ENCODE measurements at regions not wholly inside any gene's neighbourhood (a gene's known extent, or its start where the extent isn't known, plus 50 kb on each side); places are given as distances from the start of the nearest gene placed in this dataset.
A peak's percentile ranks its signal among the peaks of the same experiment; 100 is the strongest.

DNA sequence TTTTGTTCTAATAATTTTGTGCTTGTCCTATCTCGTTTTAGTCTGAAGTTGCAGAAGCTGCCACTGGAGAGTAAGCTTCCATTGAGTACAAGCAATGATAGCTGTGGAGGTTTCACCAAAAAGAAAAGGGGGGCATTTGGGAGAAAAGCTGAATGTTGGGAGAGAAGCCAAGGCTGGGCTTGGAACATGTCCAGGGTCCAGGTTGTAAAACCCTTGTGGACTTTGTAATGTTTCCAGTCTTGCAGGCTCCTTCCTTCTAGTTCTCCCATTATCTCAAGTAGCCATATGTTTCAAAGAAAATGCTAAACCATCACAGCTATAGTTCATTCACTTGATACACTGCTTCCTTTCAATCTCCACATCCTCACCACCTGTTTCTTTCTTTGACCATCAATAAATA is 880.2 kb downstream of the NLGN4Y start:
- no peak for DNase-seq (ENCODE audit: low spot score)

DNA sequence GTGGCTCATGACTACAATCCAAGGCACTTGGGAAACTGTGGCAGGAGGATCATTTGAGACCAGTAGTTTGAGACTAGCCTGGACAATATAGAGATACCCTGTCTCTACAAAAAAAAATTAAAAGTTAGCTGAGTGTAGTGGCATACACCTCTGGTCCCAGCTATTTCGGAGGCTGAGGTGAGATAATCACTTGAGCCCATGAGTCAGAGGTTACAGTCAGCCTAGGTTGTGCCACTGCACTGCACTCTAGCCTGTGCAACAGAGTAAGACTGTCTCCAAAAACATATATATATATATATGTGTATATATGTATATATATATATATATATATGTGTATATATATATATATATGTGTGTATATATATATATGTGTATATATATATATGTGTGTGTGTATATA is 890.8 kb downstream of the NLGN4Y start:
- no peak for DNase-seq (ENCODE audit: low spot score)

DNA sequence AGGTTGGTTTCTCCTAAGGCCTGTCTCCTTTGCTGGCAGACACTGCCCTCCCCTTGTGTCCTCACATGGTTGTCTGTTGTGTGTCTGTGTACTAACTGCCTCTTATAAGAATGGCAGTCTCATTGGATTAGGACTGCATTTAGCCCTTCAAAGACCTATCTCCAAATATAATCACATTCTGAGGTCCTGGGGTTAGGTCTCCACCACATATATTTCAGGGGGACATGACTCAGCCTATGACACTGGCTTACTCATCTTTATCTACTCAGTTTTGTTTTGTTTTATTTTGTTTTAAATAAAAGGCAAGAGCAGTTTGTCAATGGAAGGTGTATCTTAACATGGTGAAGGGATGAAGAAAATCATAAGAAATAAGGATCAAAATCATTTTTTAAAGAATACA is 894.3 kb downstream of the NLGN4Y start:
- DNase-seq (ENCODE audit: low spot score), result no peak

DNA sequence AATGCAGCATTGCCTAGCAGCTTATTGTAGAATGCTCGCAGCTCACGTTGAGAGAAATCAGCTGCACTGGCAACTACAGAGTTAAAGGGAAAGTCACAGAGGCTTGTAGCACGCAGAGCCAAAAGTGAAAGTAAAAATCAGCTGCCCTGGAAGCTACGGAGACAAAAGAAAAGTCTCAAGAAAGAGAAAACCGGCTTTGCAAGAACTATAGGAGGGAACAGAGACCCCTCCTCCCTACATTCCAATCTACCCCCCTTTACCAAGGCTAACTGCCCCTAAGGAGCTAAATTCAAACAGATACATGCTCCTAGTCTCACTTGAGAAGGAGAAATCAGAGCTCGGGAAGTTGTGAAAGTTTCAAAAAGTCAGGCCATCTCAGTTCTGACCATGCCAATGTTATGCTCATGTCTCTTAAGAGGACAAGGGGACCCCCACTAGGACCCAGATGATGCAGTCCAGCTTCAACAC is 900.4 kb downstream of the NLGN4Y start:
- peak; percentile 41 for DNase-seq (ENCODE audit: low spot score)

DNA sequence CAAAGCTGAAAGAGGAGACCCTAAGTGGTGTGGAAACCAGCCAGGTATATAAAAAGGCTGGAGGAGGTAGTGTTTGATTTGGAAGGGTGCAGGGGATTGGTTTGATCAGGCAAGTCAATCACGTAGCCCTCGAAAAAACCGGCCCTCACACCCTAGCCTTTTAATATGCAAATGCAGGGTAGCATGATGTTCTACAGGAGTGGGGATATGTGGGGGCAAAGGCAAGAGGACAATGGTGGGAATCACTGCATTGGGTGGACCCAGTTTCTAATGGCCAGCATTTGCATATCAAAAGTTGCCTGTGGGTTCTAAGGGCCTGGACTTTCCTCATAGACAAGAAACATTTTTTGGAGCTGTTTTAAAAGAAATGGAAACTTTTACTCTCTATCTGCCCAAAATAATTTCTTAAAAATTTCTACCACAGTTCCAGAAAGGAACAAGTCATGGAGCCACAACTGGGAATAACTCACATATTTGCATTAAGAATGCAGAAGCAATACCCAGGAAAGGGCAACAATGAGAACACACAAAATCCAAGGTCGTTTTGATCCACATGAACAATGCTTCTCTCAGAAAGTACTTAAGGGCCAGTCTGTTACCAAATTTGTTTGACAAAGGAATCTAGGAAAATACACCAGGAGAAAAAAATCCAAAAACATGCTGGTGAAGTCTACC is 915.8 kb downstream of the NLGN4Y start:
- no peak for DNase-seq (ENCODE audit: low spot score)

DNA sequence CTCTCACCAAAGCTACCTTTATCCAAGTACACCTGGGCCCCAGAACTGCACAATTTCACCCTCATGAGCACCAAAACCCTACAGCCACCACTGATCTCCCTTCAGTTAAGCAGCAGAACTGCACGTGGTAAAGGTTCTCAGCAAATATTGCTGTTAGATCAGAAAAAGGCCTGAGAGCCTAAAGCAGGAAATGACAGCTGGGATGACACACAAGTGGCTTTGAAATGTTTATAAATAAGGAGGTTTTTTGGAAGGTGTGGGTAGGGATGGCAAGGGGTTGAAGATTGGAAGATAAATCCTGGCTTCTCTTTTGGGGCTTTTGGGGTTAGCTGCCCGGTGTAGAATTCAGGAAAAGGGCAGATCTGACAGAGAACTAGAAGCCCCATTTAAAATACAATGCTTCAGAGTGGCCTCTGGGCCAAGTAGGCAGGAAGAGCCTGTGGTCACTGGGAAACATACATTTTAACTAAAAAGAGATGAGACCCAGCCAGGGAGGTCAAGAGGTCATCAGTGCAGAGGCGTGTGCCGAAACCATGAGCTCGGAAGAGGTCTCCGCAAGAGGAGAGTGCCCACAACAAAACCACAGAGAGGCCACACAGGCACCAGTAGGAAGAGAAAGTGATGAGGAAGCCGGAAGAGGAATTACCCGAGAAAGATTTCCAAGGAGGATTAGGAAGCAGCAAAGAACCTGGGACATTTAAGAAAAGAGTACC is 916.5 kb downstream of the NLGN4Y start:
- peak; percentile 6 for DNase-seq (ENCODE audit: low spot score)

DNA sequence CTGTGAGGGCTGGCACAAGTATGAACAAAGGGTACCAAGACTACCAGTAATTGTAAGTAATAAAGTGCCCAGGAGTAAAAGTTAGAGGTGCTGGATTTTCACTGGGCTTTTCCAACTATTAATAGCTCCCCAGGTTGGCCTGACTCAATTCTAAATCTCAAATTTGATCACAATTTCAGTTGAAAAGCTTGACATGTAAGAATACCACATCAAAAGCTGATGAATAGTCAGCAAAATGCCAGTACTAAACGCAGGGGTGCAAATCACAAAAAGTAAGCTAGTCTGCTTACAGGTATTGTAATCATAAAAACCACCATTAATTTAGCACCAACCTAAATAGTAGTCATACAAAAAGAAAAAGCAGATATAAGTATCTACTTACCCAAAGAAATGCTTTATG is 917.5 kb downstream of the NLGN4Y start:
- DNase-seq (ENCODE audit: low spot score), result no peak

DNA sequence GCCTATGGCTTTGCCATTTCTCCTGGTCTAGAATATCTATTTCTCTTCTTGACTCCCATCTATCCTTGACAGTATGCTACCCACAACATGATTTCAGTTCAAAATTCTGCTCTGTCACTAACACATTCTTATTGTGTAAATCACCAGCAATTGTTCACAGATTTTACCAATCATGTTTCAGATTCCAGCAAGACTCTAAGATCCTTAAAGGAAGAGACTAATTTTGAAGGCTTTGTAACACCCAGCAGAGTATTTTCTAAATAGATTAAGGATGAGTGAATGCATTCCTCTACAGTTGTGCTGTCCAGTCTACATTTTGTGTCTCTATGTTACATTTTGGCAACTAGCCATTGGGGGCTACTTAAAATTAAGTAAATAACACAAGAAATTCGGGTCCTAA is 921.5 kb downstream of the NLGN4Y start:
- no peak for DNase-seq (ENCODE audit: low spot score)

DNA sequence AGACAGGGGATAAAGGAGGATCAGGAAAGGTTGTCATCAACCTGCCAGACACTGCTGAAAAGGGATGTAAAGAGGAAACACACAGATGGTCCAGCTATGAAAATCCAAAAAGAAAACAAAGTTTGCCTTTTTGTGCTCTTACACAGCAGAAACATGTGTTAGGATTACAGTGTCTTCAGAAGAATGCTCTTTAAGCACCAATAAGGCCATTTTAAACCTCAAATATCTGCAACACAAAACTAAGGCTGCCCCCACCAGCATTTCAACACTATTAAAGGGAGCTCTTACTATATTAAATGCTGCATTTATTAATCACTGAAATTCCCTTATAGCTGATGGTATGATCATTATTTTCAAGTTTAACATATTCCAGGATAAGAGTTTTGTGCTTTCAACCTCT is 922.5 kb downstream of the NLGN4Y start:
- DNase-seq (ENCODE audit: low spot score), result no peak

DNA sequence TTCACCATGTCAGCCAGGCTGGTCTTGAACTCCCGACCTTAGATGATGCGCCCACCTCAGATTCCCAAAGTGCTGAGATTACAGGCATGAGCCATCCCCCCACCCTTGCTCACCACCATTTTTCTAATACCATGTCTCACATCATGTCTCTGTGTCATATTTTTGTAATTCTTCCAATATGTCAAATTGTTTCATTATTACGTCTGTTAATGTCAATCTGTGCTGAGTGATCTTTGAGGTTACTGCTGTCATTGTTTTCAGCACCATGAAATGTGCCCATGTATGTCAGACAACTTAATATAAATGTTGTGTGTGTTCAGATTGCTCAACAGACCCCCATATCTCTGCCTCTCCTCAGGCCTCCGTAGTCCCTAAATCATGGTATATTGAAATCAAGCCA is 923.6 kb downstream of the NLGN4Y start:
- no peak for DNase-seq (ENCODE audit: low spot score)

DNA sequence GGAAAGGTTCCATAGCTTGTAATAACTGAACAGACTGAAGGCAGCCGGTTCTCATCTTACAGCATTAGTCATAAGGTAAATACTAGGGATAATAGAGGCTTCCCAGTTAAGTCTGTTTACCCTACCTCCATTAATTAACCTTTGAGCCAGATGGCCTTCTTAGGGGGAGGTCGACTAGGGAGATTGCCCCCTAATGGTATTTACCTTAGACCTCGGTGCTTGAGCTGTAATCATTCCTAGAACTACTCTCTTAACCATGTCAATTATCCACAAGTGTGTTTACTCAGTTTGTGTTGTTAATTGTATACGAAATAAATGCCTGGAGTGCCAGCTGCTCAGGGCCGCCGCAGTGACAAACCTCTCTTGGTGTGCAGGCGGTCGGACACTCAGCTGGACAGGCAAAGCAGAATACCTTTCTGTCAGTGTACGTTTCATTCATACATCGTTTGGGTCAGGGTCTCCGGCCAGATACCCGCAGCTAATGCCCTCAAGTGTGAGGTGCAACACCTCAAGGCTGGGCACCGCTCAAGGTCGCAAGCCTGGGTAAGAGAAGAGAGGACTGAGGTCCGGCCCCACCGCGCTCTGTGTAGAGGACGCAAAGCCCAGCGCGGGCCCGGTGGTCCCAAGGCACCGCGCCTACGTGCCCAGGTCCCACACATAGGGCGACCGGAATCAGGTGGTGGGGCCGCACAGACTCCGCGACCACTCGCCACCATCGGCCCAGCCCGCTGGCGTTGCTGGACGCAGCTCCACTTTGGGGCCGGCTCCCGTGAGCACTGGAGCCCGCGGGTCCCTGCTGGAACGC is 931.0 kb downstream of the NLGN4Y start:
- peak; percentile 17 for DNase-seq (ENCODE audit: low spot score)

DNA sequence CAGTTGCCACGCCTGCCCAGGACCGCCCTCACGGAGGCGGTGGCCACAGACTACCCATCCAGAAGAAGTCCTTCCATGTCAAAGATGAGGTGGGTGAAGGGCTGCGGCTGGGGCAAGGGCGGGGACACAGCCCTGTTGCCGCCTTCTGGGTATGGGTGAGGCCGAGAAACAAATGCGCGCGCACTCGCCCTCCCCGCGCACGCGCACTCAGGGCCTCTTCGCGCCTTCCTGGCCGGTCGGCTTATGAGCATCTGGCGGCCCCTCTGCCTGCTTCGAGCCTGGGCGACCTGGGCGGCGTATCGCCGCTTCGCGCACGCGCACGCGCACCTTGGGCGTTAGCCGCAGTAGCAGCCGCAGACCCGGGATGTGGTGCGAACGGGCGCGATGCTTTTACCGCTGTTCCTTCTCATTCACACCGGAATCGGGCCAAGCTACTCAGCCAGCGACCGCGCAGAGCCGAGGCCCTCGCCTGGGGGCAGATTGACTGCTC is 931.7 kb downstream of the NLGN4Y start:
- no peak for DNase-seq (ENCODE audit: low spot score)

DNA sequence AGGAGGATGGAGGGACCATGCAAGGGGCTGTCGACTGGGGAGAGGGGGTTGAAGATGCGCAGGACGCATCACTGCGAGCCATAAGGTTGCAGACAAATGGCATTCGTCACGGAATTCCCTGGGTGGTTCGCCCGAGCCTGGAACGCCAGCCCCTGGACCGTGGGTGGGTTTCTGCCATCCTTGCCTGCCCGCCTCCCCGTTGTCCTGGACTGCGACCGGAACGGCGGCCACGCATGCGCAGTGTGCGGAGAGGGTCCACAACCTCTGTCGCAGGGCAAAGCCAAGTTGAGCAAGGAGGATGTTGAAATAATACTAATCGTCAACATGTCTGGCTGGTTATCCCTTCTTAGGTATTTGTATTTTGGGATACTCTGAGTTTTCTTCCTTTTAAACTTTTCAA is 932.2 kb downstream of the NLGN4Y start:
- no peak for DNase-seq (ENCODE audit: low spot score)

DNA sequence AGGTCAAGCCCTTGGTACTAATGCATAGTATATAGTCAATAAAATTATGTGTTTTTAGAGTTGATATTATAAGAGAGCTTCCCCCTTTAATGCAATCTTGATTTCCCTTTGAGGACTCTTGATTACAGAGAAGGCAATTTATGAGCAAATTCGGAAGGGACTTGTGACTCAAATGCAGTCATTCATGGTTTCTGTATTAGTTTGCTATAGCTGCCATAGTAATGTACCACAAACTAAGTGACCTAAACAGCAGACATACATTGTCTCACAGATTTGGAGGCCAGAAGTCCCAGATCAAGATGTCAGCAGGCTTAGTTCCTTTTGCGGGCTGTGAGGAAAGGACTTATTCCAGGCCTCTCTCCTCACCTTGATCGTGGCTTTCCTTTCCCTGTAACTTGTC is 933.4 kb downstream of the NLGN4Y start:
- no peak for DNase-seq (ENCODE audit: low spot score)

DNA sequence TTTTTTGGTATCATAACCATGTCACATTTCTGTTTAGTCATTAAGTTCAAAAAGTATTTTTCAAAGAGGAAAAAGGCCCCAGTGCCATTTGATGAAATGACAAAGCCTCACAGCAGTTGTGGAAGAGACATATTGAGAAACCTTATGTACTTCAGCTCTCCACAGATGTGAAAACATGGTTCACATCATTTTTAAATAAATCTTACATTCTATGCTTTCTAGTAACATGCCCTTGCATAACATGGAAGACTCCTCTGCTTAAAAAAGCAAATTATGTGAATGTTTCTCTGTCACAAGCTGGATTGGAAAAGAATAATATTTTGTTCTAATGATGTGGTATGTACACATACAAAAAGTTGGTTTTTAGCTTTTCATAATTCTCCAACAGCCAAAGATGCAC is 934.1 kb downstream of the NLGN4Y start:
- no peak for DNase-seq (ENCODE audit: low spot score)

DNA sequence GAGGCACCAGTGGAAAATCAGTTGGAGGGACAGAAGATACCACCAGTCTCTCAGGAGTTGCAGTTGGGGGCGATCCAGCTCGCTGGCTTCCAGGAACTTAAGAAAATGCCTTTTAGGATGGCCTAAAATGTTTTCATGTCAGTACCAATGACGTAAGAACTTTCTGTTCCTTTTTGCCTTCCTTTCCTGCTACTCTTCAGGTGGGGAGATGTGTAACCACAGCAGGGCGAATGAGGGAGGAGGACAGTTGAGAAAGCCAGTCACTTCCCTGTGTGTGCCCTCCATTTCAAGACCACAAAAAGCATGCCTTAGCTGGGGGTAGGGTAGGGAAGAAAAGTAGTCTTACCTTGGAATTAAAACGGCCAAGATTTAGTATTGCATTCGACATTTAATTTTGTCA is 941.6 kb downstream of the NLGN4Y start:
- DNase-seq (ENCODE audit: low spot score), result no peak

DNA sequence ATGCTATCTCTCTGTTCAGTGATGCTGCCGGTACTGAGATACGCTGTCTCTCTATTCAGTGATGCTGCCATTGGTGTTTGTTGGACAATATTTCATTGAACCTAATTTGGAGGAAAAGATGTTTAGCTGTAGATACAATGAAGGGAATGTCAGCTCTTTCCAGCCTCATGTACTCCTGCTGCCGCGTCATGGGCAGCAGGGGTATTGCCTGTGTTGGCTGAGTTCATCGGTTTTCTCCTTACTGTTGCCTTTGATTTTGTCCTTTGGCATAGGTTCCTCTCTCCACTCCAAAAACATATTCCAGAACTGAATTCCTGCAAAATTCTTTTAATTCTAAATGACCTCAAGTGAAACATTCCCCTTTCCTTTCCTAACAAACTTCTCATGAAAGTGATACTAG is 942.6 kb downstream of the NLGN4Y start:
- DNase-seq (ENCODE audit: low spot score), result no peak

DNA sequence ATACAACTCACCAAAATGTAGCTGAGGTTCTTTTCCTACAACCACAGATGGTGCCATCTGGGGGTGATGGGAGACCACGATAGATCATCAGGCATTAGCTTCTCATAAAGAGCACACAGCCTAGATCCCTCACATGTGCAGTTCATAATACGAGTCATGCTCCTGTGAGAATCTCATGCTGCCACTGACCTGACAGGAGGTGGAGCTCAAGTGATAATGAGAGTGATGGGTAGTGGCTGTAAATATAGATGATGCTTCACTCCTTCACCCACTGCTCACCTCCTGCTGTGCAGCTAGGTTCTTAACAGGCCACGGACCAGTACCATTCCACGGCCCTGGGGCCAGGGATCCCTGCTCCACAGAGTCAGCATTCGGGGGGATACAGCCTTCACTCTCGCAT is 943.8 kb downstream of the NLGN4Y start:
- no peak for DNase-seq (ENCODE audit: low spot score)

DNA sequence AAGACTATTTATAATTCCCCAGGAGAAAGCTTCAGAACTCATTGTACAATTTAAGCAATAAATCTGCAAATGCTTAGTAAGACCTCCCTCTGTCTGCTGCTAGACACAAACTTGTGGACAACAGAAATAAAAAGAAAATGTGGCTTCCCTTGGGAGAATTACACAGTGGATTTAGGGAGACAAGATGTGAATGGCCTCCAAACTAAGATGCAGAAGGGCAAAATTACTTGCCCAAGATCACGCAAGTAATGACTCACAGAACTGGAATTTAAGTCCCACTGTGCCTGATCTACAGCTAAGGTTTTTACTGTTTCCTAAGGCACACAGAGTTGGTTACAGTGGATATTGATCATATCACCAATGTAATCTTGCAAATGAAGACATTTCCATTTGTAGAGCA is 947.0 kb downstream of the NLGN4Y start:
- no peak for DNase-seq (ENCODE audit: low spot score)

DNA sequence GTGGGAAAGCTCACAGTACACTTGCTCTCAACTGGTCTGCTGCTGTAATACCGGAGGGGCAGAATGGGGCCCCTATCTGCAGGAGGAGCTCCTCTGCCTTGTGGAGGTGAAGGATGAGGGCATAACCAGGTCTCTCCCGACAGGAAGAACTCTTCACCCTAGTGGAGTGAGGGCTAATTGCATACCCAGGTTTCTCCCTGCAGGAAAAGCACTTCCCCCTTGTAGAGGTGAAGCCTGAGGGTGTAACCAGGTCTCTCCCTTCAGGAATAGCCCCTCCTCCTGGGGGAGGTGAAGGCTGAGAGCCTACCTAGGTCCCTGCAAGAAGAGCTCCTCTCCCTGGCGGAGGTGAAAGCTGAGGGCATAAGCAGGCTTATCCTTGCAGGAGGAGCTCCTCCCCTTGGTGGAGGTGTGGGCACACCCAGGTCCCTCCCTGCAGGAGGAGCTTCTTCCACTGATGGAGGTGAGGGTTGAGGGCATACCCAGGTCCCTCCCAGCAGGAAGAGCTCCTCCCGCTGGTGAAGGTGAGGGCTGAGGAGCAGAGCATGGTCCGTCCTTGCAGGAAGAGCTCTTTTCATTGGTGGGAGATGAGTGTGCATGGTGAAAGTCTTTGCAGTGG is 954.1 kb downstream of the NLGN4Y start:
- DNase-seq (ENCODE audit: low spot score), result no peak

DNA sequence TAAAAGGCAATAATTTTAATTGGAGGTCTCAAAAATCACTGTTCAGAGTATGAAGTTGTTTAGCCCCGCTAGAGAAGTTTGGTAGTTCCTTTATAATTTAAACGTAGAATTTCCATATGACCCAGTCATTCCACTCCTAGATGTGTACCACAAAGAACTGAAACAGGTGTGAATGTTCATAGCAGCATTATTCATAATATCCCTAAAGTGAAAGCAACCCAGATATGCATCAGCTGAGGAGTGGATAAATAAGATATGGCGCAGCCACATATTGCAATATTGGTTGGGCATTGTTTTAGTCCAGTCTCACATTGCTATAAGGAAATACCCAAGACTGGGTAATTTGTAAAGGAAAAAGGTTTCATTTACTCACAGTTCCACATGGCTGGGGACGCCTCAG is 976.2 kb downstream of the NLGN4Y start:
- DNase-seq (ENCODE audit: low spot score), result no peak

DNA sequence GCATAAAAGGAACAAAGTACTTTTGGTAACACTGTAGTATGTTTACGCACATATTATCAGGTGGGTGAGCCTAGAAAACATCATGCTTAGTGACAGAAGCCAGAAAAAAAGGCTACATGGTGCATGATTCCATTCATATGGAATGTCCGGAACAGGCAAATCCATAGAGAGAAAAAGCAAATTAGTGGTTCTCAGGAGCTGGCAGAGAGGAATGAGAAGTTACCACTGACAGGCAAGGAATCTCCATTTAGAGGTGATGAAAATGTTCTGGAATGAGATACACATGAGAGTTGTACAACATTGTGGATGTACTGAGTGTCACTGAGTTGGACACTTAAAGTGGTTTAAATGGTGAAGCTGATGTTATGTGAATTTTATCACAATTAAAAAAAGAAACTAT is 976.9 kb downstream of the NLGN4Y start:
- no peak for DNase-seq (ENCODE audit: low spot score)
